Smooth muscle cell (in vitro differentiated cells): ENCODE measurements at regions not wholly inside any gene's neighbourhood (a gene's known extent, or its start where the extent isn't known, plus 50 kb on each side); places are given as distances from the start of the nearest gene placed in this dataset.

Experiments
- DNase-seq: peaks from one replicate; lab custom pipeline; 2025; ENCODE audit not compliant: unreplicated experiment; lab: John Stamatoyannopoulos, UW
- H2AFZ ChIP-seq: fragments of 200-600 bp; sonication (generic); 2 replicates; pipeline ENCODE4 v1.6.0; 2016; ENCODE audit warnings: antibody characterized with exemption, low read depth, mild to moderate bottlenecking
- H3F3A ChIP-seq: fragments of 200-600 bp; sonication (generic); 2 replicates; pipeline ENCODE4 v1.6.0; 2017; ENCODE audit warnings: antibody characterized with exemption, low read depth
- H3K27ac ChIP-seq: fragments of 200-600 bp; sonication (generic); 2 replicates; pipeline ENCODE4 v1.5.1; 2016; ENCODE audit warnings: low read depth, mild to moderate bottlenecking
- H3K27me3 ChIP-seq: fragments of 200-600 bp; sonication (generic); 2 replicates; pipeline ENCODE4 v1.6.1; 2016; ENCODE audit warnings: low read depth, mild to moderate bottlenecking
- H3K36me3 ChIP-seq: fragments of 200-600 bp; sonication (generic); 2 replicates; pipeline ENCODE4 v1.5.1; 2016; ENCODE audit warnings: low read depth
- H3K4me1 ChIP-seq: fragments of 200-600 bp; sonication (generic); 2 replicates; pipeline ENCODE4 v1.5.1; 2016; ENCODE audit warnings: low read depth
- H3K4me2 ChIP-seq: fragments of 200-600 bp; sonication (generic); 2 replicates; pipeline ENCODE4 v1.6.0; 2016; ENCODE audit warnings: mild to moderate bottlenecking
- H3K4me3 ChIP-seq: fragments of 200-600 bp; sonication (generic); 2 replicates; pipeline ENCODE4 v1.5.1; 2016; ENCODE audit warnings: mild to moderate bottlenecking
- H3K79me2 ChIP-seq: fragments of 200-600 bp; sonication (generic); 2 replicates; pipeline ENCODE4 v1.6.0; 2016; ENCODE audit warnings: low read depth, mild to moderate bottlenecking
- H3K9ac ChIP-seq: fragments of 200-600 bp; sonication (generic); 2 replicates; pipeline ENCODE4 v1.6.0; 2016; ENCODE audit warnings: low read depth
- H3K9me3 ChIP-seq: fragments of 200-600 bp; sonication (generic); replicated peaks from 2 replicates; pipeline ENCODE4 v1.5.1; 2016; ENCODE audit warnings: low read depth
- H4K20me1 ChIP-seq: fragments of 200-600 bp; sonication (generic); 2 replicates; pipeline ENCODE4 v1.6.0; 2016; ENCODE audit warnings: low read depth
- WGBS: methylation state at CpG from one replicate; pipeline ENCODE4 v1.1.7; 2016; ENCODE audit warnings: low lambda C conversion rate; 5-methylcytosine and 5-hydroxymethylcytosine counted together
- TF ChIP-seq, protein P1 (sequence below): fragments of 200-600 bp; sonication (generic); IDR thresholded peaks from 2 replicates; pipeline ENCODE4 v1.5.1; 2017; ENCODE audit warnings: borderline replicate concordance, mild to moderate bottlenecking, antibody characterized with exemption; ENCODE audit not compliant: insufficient read depth, poor library complexity, severe bottlenecking

DNA sequence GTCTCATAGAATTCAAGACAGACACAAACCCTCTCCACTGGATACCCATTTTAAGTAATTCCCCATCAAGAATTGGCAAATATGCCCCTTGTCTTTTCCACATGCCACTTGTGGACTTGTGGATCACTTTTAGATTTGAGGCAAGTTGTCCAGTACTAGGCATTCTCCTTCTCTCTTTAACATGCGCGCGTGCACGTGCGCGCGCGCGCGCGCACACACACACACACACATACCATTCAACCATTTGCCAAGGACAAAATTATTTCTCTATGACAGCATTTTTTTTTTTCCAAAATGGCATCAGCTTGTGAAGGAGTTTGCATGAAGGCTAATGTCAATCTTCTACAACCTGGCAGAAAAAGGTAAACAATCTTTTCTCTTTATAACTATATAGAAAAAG, 1325.7 kb upstream of the IGFBP7 start:
- H3K9ac ChIP-seq = no peak overlapping the region
- H4K20me1 ChIP-seq = no peaks in the 10 kb centered on the region
- H3K36me3 ChIP-seq = no peaks in the 10 kb centered on the region
- DNase-seq = no peak
- no peaks in the 10 kb centered on the region for H3K4me1 ChIP-seq
- H3K27ac ChIP-seq = no peak overlapping the region
- TF ChIP-seq, protein P1, sequence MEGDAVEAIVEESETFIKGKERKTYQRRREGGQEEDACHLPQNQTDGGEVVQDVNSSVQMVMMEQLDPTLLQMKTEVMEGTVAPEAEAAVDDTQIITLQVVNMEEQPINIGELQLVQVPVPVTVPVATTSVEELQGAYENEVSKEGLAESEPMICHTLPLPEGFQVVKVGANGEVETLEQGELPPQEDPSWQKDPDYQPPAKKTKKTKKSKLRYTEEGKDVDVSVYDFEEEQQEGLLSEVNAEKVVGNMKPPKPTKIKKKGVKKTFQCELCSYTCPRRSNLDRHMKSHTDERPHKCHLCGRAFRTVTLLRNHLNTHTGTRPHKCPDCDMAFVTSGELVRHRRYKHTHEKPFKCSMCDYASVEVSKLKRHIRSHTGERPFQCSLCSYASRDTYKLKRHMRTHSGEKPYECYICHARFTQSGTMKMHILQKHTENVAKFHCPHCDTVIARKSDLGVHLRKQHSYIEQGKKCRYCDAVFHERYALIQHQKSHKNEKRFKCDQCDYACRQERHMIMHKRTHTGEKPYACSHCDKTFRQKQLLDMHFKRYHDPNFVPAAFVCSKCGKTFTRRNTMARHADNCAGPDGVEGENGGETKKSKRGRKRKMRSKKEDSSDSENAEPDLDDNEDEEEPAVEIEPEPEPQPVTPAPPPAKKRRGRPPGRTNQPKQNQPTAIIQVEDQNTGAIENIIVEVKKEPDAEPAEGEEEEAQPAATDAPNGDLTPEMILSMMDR = no peak
- no peaks in the 10 kb centered on the region for H3K79me2 ChIP-seq
- H2AFZ ChIP-seq = no peak overlapping the region
- no peak overlapping the region for H3K4me2 ChIP-seq
- no peaks in the 10 kb centered on the region for H3K9me3 ChIP-seq
- no peak overlapping the region for H3K4me3 ChIP-seq
- no peaks in the 10 kb centered on the region for H3K27me3 ChIP-seq
- 98% methylated on average over 11 of the region's 11 CpGs for whole genome bisulfite sequencing
- no peaks in the 10 kb centered on the region for H3F3A ChIP-seq

- Histone ChIP-seq H3K4me3 (no peak overlapping the region), H3K4me1 (no peaks in the 10 kb centered on the region), H2AFZ (no peak overlapping the region), H3K36me3 (no peaks in the 10 kb centered on the region), H3K9me3 (no peaks in the 10 kb centered on the region), H3K27me3 (no peaks in the 10 kb centered on the region), H3K79me2 (no peaks in the 10 kb centered on the region), H3F3A (no peaks in the 10 kb centered on the region), H3K27ac (no peak overlapping the region), H3K4me2 (no peak overlapping the region), H3K9ac (no peak overlapping the region), H4K20me1 (no peaks in the 10 kb centered on the region)
- no peak for DNase-seq
- TF ChIP-seq, protein P1 = no peak
- WGBS = 79% methylated on average over 1 of the region's 1 CpG
These were observed 1303.7 kb upstream of the IGFBP7 start for GRCh38 chr4:58413849-58414248.

- Histone ChIP-seq H3K27ac (no peak overlapping the region), H3K27me3 (no peaks in the 10 kb centered on the region), H3F3A (no peaks in the 10 kb centered on the region), H4K20me1 (no peaks in the 10 kb centered on the region), H3K79me2 (no peaks in the 10 kb centered on the region), H3K4me3 (no peak overlapping the region), H3K4me2 (no peak overlapping the region), H3K9ac (no peak overlapping the region), H3K36me3 (no peaks in the 10 kb centered on the region), H3K9me3 (no peaks in the 10 kb centered on the region), H2AFZ (no peak overlapping the region), H3K4me1 (no peaks in the 10 kb centered on the region)
- WGBS = 93% methylated on average over 2 of the region's 2 CpGs
- no peak for DNase-seq
- TF ChIP-seq, protein P1 = no peak
These were observed 1301.7 kb upstream of the IGFBP7 start for GRCh38 chr4:58411904-58412303.

DNA sequence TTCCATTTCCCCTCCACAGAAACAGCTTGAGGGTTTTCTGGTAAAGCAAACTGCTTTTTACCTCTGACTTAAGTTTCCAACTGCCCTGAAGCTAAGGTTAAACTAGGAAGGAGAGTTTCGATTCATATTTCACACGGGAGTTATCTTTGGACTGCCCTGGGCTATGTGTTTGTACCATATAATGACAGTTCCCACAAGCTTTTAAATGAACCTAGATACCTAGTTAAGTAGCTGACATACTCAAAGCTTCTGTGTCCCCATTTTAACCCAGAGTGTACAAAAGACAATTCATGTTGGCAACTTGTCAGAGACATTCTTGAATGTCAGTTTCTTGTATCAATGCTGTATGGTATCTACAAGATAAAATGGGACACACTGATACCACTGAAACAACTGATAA, 1296.6 kb upstream of the IGFBP7 start:
- WGBS = 75% methylated on average over 2 of the region's 2 CpGs
- H3K4me3 ChIP-seq = no peak overlapping the region

More for the DNA sequence above, 1296.6 kb upstream of the IGFBP7 start:
- H3F3A ChIP-seq = no peaks in the 10 kb centered on the region
- H3K9me3 ChIP-seq = no peaks in the 10 kb centered on the region
- H3K4me1 ChIP-seq = no peaks in the 10 kb centered on the region
- H3K36me3 ChIP-seq = no peaks in the 10 kb centered on the region
- H4K20me1 ChIP-seq = no peaks in the 10 kb centered on the region
- no peaks in the 10 kb centered on the region for H3K27me3 ChIP-seq
- TF ChIP-seq, protein P1 = no peak
- no peaks in the 10 kb centered on the region for H3K79me2 ChIP-seq
- no peak overlapping the region for H3K9ac ChIP-seq
- no peak overlapping the region for H3K27ac ChIP-seq
- H3K4me2 ChIP-seq = no peak overlapping the region
- DNase-seq = no peak
- no peak overlapping the region for H2AFZ ChIP-seq
